ENCODE measurements at regions not wholly inside any gene's neighbourhood (a gene's known extent, or its start where the extent isn't known, plus 50 kb on each side); places are given as distances from the start of the nearest gene placed in this dataset.

- H3K9ac ChIP-seq (ENCODE audit: low read length), result no peak overlapping the region
- DNase-seq (ENCODE audit: low read depth), result no peak
- H3K9me3 ChIP-seq (ENCODE audit: control insufficient read depth, low read length), result no peaks in the 10 kb centered on the region
- H3K27me3 ChIP-seq (replicated peaks; ENCODE audit: control insufficient read depth, insufficient read depth, low read length), result peaks cover 53% of the 10 kb centered on the region
- H3K4me3 ChIP-seq (ENCODE audit: low read length), result no peak overlapping the region
- no peaks in the 10 kb centered on the region for H3K4me1 ChIP-seq (ENCODE audit: control insufficient read depth, insufficient read depth, low read length)
- no peaks in the 10 kb centered on the region for H3K36me3 ChIP-seq (ENCODE audit: control insufficient read depth, insufficient read depth, low read length, severe bottlenecking)
These were observed 109.1 kb downstream of the BDH1 start for GRCh38 chr3:197446700-197447056.

GRCh38 chr3:197445896-197446699 lies 109.7 kb downstream of the BDH1 start:
- DNase-seq (ENCODE audit: low read depth), result no peak
- no peaks in the 10 kb centered on the region for H3K36me3 ChIP-seq (ENCODE audit: control insufficient read depth, insufficient read depth, low read length, severe bottlenecking)
- H3K9ac ChIP-seq (ENCODE audit: low read length), result no peak overlapping the region
- no peaks in the 10 kb centered on the region for H3K4me1 ChIP-seq (ENCODE audit: control insufficient read depth, insufficient read depth, low read length)
- no peak overlapping the region for H3K4me3 ChIP-seq (ENCODE audit: low read length)
- H3K27me3 ChIP-seq (replicated peaks; ENCODE audit: control insufficient read depth, insufficient read depth, low read length), result peaks cover 59% of the 10 kb centered on the region
- H3K9me3 ChIP-seq (ENCODE audit: control insufficient read depth, low read length), result no peaks in the 10 kb centered on the region

GRCh38 chr3:197444793-197445379 lies 110.9 kb downstream of the BDH1 start:
- H3K4me1 ChIP-seq (ENCODE audit: control insufficient read depth, insufficient read depth, low read length), result no peaks in the 10 kb centered on the region
- H3K36me3 ChIP-seq (ENCODE audit: control insufficient read depth, insufficient read depth, low read length, severe bottlenecking), result no peaks in the 10 kb centered on the region
- no peak for DNase-seq (ENCODE audit: low read depth)
- H3K9ac ChIP-seq (ENCODE audit: low read length), result no peak overlapping the region
- H3K27me3 ChIP-seq (replicated peaks; ENCODE audit: control insufficient read depth, insufficient read depth, low read length), result peaks cover 63% of the 10 kb centered on the region
- H3K4me3 ChIP-seq (ENCODE audit: low read length), result no peak overlapping the region
- H3K9me3 ChIP-seq (ENCODE audit: control insufficient read depth, low read length), result no peaks in the 10 kb centered on the region

- Histone ChIP-seq H3K27me3 (replicated peaks; ENCODE audit: control insufficient read depth, insufficient read depth, low read length) (peaks cover 76% of the 10 kb centered on the region), H3K9me3 (ENCODE audit: control insufficient read depth, low read length) (no peaks in the 10 kb centered on the region), H3K4me1 (ENCODE audit: control insufficient read depth, insufficient read depth, low read length) (no peaks in the 10 kb centered on the region), H3K36me3 (ENCODE audit: control insufficient read depth, insufficient read depth, low read length, severe bottlenecking) (no peaks in the 10 kb centered on the region), H3K4me3 (ENCODE audit: low read length) (no peak overlapping the region), H3K9ac (ENCODE audit: low read length) (no peak overlapping the region)
- no peak for DNase-seq (ENCODE audit: low read depth)
These were observed 112.3 kb downstream of the BDH1 start for GRCh38 chr3:197443506-197443905.

GRCh38 chr3:197440717-197441303 lies 115.0 kb downstream of the BDH1 start:
- no peaks in the 10 kb centered on the region for H3K36me3 ChIP-seq (ENCODE audit: control insufficient read depth, insufficient read depth, low read length, severe bottlenecking)
- DNase-seq (ENCODE audit: low read depth), result no peak
- H3K27me3 ChIP-seq (replicated peaks; ENCODE audit: control insufficient read depth, insufficient read depth, low read length), result peaks cover 68% of the 10 kb centered on the region
- H3K9ac ChIP-seq (ENCODE audit: low read length), result no peak overlapping the region
- no peaks in the 10 kb centered on the region for H3K9me3 ChIP-seq (ENCODE audit: control insufficient read depth, low read length)
- no peak overlapping the region for H3K4me3 ChIP-seq (ENCODE audit: low read length)
- H3K4me1 ChIP-seq (ENCODE audit: control insufficient read depth, insufficient read depth, low read length), result no peaks in the 10 kb centered on the region

GRCh38 chr3:197438906-197439305 lies 116.9 kb downstream of the BDH1 start:
- Histone ChIP-seq H3K9me3 (ENCODE audit: control insufficient read depth, low read length) (no peaks in the 10 kb centered on the region), H3K27me3 (replicated peaks; ENCODE audit: control insufficient read depth, insufficient read depth, low read length) (peaks cover 70% of the 10 kb centered on the region), H3K4me3 (ENCODE audit: low read length) (no peak overlapping the region), H3K9ac (ENCODE audit: low read length) (no peak overlapping the region), H3K4me1 (ENCODE audit: control insufficient read depth, insufficient read depth, low read length) (no peaks in the 10 kb centered on the region), H3K36me3 (ENCODE audit: control insufficient read depth, insufficient read depth, low read length, severe bottlenecking) (no peaks in the 10 kb centered on the region)
- no peak for DNase-seq (ENCODE audit: low read depth)

GRCh38 chr3:197435426-197435825 lies 120.3 kb downstream of the BDH1 start:
- no peak overlapping the region for H3K4me3 ChIP-seq (ENCODE audit: low read length)
- H3K27me3 ChIP-seq (replicated peaks; ENCODE audit: control insufficient read depth, insufficient read depth, low read length), result peaks cover 40% of the 10 kb centered on the region
- no peak for DNase-seq (ENCODE audit: low read depth)
- H3K4me1 ChIP-seq (ENCODE audit: control insufficient read depth, insufficient read depth, low read length), result peaks cover 5% of the 10 kb centered on the region
- H3K9me3 ChIP-seq (ENCODE audit: control insufficient read depth, low read length), result no peaks in the 10 kb centered on the region
- no peak overlapping the region for H3K9ac ChIP-seq (ENCODE audit: low read length)
- H3K36me3 ChIP-seq (ENCODE audit: control insufficient read depth, insufficient read depth, low read length, severe bottlenecking), result no peaks in the 10 kb centered on the region

- peaks cover 35% of the 10 kb centered on the region for H3K27me3 ChIP-seq (replicated peaks; ENCODE audit: control insufficient read depth, insufficient read depth, low read length)
- peaks cover 5% of the 10 kb centered on the region for H3K4me1 ChIP-seq (ENCODE audit: control insufficient read depth, insufficient read depth, low read length)
- H3K4me3 ChIP-seq (ENCODE audit: low read length), result no peak overlapping the region
- H3K9ac ChIP-seq (ENCODE audit: low read length), result no peak overlapping the region
- H3K36me3 ChIP-seq (ENCODE audit: control insufficient read depth, insufficient read depth, low read length, severe bottlenecking), result no peaks in the 10 kb centered on the region
- H3K9me3 ChIP-seq (ENCODE audit: control insufficient read depth, low read length), result no peaks in the 10 kb centered on the region
- DNase-seq (ENCODE audit: low read depth), result no peak
These were observed 120.9 kb downstream of the BDH1 start for GRCh38 chr3:197434830-197435229.

- DNase-seq (ENCODE audit: low read depth), result no peak
- no peak overlapping the region for H3K4me3 ChIP-seq (ENCODE audit: low read length)
- H3K9me3 ChIP-seq (ENCODE audit: control insufficient read depth, low read length), result no peaks in the 10 kb centered on the region
- no peak overlapping the region for H3K9ac ChIP-seq (ENCODE audit: low read length)
- H3K36me3 ChIP-seq (ENCODE audit: control insufficient read depth, insufficient read depth, low read length, severe bottlenecking), result no peaks in the 10 kb centered on the region
- peaks cover 27% of the 10 kb centered on the region for H3K27me3 ChIP-seq (replicated peaks; ENCODE audit: control insufficient read depth, insufficient read depth, low read length)
- H3K4me1 ChIP-seq (ENCODE audit: control insufficient read depth, insufficient read depth, low read length), result peaks cover 5% of the 10 kb centered on the region
These were observed 123.2 kb downstream of the BDH1 start for GRCh38 chr3:197432384-197433127.

- Histone ChIP-seq H3K4me3 (ENCODE audit: low read length) (no peak overlapping the region), H3K36me3 (ENCODE audit: control insufficient read depth, insufficient read depth, low read length, severe bottlenecking) (no peaks in the 10 kb centered on the region), H3K4me1 (ENCODE audit: control insufficient read depth, insufficient read depth, low read length) (peaks cover 5% of the 10 kb centered on the region), H3K27me3 (replicated peaks; ENCODE audit: control insufficient read depth, insufficient read depth, low read length) (peaks cover 27% of the 10 kb centered on the region), H3K9ac (ENCODE audit: low read length) (no peak overlapping the region), H3K9me3 (ENCODE audit: control insufficient read depth, low read length) (no peaks in the 10 kb centered on the region)
- DNase-seq (ENCODE audit: low read depth), result no peak
These were observed 124.3 kb downstream of the BDH1 start for GRCh38 chr3:197431346-197431910.

- H3K9me3 ChIP-seq (ENCODE audit: control insufficient read depth, low read length), result no peaks in the 10 kb centered on the region
- DNase-seq (ENCODE audit: low read depth), result peak; percentile 71
- H3K4me1 ChIP-seq (ENCODE audit: control insufficient read depth, insufficient read depth, low read length), result peaks cover 5% of the 10 kb centered on the region
- H3K9ac ChIP-seq (ENCODE audit: low read length), result no peak overlapping the region
- H3K36me3 ChIP-seq (ENCODE audit: control insufficient read depth, insufficient read depth, low read length, severe bottlenecking), result no peaks in the 10 kb centered on the region
- H3K27me3 ChIP-seq (replicated peaks; ENCODE audit: control insufficient read depth, insufficient read depth, low read length), result peaks cover 29% of the 10 kb centered on the region
- H3K4me3 ChIP-seq (ENCODE audit: low read length), result no peak overlapping the region
These were observed 124.8 kb downstream of the BDH1 start for GRCh38 chr3:197430934-197431333.
